Testis (tissue), 2 donors: ENCODE measurements at regions not wholly inside any gene's neighbourhood (a gene's known extent, or its start where the extent isn't known, plus 50 kb on each side); places are given as distances from the start of the nearest gene placed in this dataset.

Experiments used
- CTCF ChIP-seq, 3 experiments: fragments of 450-650 bp in 2 of 3; fragments of 200-600 bp in 1 of 3; sonication (generic) in 1 of 3; IDR thresholded peaks; one replicate each; pipeline ENCODE4 v1.5.1; 2016 to 2019; ENCODE audit warnings: antibody characterized with exemption in 3 of 3, mild to moderate bottlenecking in 2 of 3, moderate library complexity in 1 of 3
- POLR2A ChIP-seq: fragments of 450-650 bp; IDR thresholded peaks from one replicate; pipeline ENCODE4 v1.6.1; 2017; ENCODE audit warnings: antibody characterized with exemption, mild to moderate bottlenecking, moderate library complexity

- no peak for TF ChIP-seq CTCF (IDR thresholded peaks at IDR 0.05)
- TF ChIP-seq POLR2A, result no peak
Observed at GRCh38 chr3:139756529-139757103, 78.8 kb upstream of the NMNAT3 start.
